ENCODE measurements at regions not wholly inside any gene's neighbourhood (a gene's known extent, or its start where the extent isn't known, plus 50 kb on each side); places are given as distances from the start of the nearest gene placed in this dataset.

DNA sequence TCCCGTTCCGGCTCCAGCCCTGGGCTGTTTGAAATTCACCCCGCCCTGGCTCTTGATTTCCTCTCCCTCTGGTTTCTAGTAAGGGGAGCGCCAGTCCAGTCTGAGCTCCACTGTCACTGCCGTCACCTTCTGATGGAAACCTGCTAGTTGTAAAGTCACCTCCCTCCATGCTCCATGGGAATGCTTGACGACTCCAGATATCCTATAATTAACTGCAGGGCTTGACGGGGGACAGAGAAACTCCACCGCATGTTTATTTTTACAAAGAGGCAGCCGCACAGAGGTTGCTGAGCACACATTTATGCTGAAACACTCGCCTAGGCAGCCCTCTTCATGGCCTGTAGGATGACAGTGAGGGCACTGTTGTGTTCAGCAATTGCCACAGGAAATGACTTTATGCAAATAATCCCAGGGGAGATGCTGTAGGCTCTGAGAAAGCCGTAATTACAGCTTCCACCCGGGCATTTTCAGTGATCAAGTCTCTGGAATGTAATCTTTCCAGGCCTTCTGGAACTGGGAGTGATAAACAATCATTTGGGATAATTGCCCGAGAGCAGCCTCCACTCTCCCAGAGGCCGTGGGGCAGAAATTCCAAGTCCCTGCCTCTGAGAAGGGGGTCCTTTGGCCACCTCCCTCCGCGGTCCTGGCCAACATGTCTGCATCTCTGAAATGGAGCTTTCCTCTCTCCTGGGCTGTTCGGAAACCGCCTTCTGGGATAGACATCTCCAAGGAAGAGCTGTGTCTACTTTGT lies 300.5 kb downstream of the KLF6 start:
- Histone ChIP-seq H3K27ac (no peak overlapping the region), H3K36me3 (ENCODE audit: low read depth, missing control alignments) (no peaks in the 10 kb centered on the region), H3K27me3 (no peaks in the 10 kb centered on the region), H3K4me1 (no peaks in the 10 kb centered on the region), H3K9me3 (no peaks in the 10 kb centered on the region), H3K4me3 (peak overlapping the region in 1 of 2 donors; percentile 6)
- TF ChIP-seq CTCF (IDR thresholded peaks at IDR 0.05): no peak
- TF ChIP-seq POLR2A (IDR thresholded peaks at IDR 0.05): no peak
- no peak for DNase-seq
- 37 to 66% methylated on average over 16 to 18 of the region's 18 CpGs for WGBS, 2 donors
- intact Hi-C loops (cut with DNase I; ENCODE audit: low total_unique reads): no loop called here

GRCh38 chr10:3482200-3482993 lies 302.6 kb downstream of the KLF6 start:
- TF ChIP-seq POLR2A (IDR thresholded peaks at IDR 0.05) (no peak), CTCF (IDR thresholded peaks at IDR 0.05) (no peak)
- WGBS, 2 donors: 23 to 35% methylated on average over 17 of the region's 17 CpGs
- intact Hi-C loops (cut with DNase I; ENCODE audit: low total_unique reads): no loop called here
- Histone ChIP-seq H3K9me3 (no peaks in the 10 kb centered on the region), H3K27me3 (no peaks in the 10 kb centered on the region), H3K4me1 (no peaks in the 10 kb centered on the region), H3K27ac (peak overlapping the region in 1 of 2 donors; percentile 57), H3K36me3 (ENCODE audit: low read depth, missing control alignments) (no peaks in the 10 kb centered on the region), H3K4me3 (no peak overlapping the region)
- peak; percentile 54 for DNase-seq

DNA sequence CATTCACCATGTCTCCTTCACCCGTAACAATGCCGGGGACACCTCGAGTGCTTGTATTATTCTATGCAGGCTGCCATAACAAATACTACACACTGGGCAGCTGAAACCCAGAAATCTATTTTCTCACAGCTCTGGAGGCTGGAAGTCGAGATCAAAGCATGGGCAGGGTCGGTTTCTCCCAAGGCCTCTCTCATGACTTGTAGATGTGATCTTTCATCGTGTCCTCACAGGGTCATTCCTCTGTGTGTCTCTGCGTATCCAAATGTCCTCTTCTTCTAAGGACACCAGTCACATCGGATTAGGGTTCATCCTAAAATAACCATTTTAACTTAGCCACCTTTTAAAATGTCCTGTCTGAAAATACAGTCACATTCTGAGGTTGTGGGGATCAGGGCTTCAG lies 303.5 kb downstream of the KLF6 start:
- no peak overlapping the region for H3K27ac ChIP-seq
- no peaks in the 10 kb centered on the region for H3K36me3 ChIP-seq (ENCODE audit: low read depth, missing control alignments)
- H3K27me3 ChIP-seq: no peaks in the 10 kb centered on the region
- intact Hi-C loops (cut with DNase I; ENCODE audit: low total_unique reads): no loop called here
- H3K9me3 ChIP-seq: no peaks in the 10 kb centered on the region
- no peaks in the 10 kb centered on the region for H3K4me1 ChIP-seq
- WGBS, 2 donors: 90 to 92% methylated on average over 8 of the region's 8 CpGs
- no peak overlapping the region for H3K4me3 ChIP-seq
- DNase-seq: no peak
- TF ChIP-seq POLR2A (IDR thresholded peaks at IDR 0.05): no peak
- no peak for TF ChIP-seq CTCF (IDR thresholded peaks at IDR 0.05)

DNA sequence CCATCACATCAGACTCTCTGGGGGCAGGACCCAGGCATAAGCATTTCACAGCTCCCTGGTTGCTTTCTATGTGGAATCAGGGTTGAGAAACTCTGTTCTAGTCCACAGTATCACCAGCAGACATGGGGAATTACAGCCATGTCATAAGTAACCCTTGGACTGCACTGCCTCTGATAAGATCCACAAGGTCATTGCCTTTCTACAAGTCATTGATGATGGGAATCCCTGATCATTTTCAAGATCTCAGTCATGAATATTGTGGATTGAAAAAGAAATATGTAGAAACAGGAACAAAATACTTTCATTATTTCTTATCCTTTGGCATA lies 304.1 kb downstream of the KLF6 start:
- Histone ChIP-seq H3K27ac (no peak overlapping the region), H3K36me3 (ENCODE audit: low read depth, missing control alignments) (no peaks in the 10 kb centered on the region), H3K9me3 (no peaks in the 10 kb centered on the region), H3K27me3 (no peaks in the 10 kb centered on the region), H3K4me1 (no peaks in the 10 kb centered on the region), H3K4me3 (no peak overlapping the region)
- DNase-seq: no peak
- intact Hi-C loops (cut with DNase I; ENCODE audit: low total_unique reads): no loop called here
- TF ChIP-seq CTCF (IDR thresholded peaks at IDR 0.05): no peak
- no peak for TF ChIP-seq POLR2A (IDR thresholded peaks at IDR 0.05)
